Cerebellar nuclear complex (tissue), 1 donor: ENCODE measurements at regions not wholly inside any gene's neighbourhood (a gene's known extent, or its start where the extent isn't known, plus 50 kb on each side); places are given as distances from the start of the nearest gene placed in this dataset.

Source experiments
- DNase-seq, 2 experiments: peaks; one replicate each; lab custom pipeline; 2025; lab: John Stamatoyannopoulos, UW

- no peak for DNase-seq
Observed at GRCh38 chr17:73754886-73755400, 110.7 kb upstream of the SDK2 start.

GRCh38 chr17:73757420-73757819 is 113.2 kb upstream of the SDK2 start:
- DNase-seq, result no peak

GRCh38 chr17:73758245-73758644 is 114.0 kb upstream of the SDK2 start:
- DNase-seq, result no peak

DNA sequence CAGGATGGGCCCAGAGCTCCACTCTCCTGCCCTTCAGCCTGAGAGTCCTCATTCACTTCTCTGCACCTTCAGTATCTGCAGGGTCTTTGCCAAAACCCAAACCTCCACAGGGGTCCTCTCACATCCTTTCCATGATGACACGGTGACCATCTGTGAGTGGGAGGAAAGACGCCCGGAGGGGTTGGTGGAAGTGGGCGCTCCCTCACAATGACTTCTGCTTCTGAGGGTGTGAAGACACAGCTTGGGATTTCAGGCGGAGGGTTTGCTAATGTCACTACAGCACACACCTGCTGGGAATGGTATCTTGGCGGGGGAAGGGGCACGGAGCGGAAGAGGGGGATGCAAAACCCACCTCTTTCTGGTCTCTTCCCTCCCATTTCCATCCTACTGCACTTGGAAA is 115.1 kb upstream of the SDK2 start:
- DNase-seq, result no peak

DNA sequence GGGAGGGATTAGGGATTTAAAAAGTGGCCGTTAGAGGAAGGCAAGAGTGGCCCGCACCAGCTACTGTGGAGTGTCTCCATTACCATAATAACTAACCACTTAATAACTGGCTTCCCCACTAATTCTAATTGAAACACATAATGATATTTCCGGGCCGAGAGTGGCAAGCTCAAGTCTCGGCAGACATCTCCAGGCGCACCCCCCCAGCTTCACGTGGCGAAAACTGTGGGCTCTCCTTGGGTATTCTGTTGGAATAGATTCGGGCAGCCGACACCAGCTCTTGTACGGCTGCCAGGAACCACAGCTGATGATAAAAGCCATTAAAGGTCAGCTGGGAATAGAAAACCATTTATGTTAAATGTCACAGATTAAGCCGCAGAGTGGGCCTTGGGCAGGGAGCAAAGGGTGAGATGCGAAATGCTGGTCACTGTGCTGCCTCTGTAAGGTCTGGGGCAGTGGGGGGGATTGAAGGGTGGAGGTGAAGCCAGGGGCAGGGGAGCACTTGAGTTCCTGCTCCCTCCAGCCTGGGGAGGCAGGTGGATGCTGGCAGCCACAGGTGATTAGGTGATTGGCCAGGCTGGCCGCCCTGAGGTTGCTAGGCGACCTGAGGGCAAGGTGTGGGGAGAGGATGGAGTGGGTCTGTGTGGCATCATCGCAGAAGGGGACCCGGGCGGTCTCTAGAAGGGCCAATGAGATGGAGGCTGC is 115.6 kb upstream of the SDK2 start:
- no peak for DNase-seq

DNA sequence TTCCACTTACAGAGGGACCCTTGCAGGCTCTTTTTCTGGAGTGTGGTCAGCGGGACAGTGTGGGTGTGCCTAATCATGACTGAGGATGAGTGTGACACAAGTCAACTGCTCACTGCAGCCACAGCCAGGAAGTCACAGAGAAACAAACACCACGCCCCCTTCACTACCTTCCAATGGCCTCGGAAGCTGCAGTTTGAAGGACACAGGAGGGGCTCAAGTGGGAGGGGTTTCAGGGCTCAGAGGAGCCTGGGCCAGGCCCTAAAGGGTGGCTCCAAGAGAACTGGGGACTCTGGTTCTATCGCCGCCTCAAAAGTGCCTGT is 116.2 kb upstream of the SDK2 start:
- no peak for DNase-seq

DNA sequence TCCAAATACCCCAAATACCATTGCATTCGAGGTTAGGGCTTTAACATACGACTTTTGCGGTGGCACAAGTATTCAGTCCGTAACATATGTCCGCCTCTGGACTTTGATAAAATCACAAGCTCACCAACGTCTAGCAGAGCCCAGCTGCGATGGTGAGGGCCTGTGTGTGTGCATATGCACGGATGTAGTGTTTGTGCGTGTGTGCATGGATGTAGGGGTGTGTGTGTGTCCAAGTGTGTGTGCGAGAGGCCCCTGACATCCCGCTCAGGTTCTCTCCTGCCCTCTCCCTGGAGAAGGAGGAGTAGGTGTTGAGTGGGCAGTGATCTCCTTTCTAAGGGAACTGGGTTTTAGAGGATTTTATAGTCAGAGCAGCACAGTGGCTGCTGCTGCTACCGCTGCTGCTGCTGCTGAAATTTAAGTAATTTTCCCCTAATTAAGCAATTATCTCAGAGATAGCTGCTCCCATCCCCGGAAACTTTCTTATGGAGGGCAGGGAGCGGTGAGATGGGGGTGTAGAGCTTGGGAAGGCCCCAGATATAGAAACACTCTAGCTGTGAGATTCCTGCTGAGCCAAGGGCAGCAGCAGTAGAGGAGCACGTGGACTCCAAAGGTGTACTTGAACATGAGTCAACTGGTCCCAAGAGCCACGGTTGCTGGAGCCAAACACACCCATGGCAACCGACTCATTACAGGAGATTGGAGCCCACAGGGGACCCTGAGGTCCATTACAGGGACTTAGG is 121.7 kb upstream of the SDK2 start:
- DNase-seq, result no peak

DNA sequence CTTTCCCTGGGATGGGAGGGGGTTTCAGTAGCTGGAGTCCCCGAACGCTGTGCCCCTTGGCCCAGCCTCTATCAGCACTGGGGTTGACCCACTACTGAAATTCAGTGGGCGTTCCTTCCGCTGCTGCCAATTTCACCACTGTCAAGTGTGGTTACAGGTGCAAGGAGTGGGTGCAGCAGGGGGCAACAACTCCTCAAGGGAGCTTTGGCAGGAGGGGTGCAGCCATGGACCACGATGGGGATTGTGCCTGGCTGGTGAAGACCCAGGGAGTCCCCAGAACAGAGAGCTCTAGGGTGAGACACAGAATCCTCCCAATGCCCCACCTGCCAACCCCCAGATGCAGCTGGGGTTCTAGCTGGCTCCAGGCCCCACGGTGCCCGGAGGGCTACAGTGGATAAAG is 123.5 kb upstream of the SDK2 start:
- no peak for DNase-seq

DNA sequence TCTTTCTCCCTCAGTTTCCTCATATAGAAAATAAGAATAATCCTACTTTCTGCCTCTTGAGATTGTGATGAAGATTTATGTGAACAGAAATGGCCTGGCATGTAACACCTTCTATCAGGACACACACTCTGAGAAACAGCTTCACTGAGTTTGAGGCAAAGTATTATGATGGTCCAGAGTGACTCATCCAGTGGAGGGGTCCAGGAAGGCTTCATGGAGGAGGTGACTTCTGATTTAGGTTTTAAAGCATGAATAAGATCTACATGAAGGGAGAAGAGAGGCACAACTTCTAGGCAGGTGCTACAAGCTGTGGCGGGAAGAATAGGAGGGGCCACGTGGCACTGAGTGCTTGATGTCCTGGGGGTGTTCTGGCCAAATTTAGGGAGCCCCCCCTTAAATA is 124.4 kb upstream of the SDK2 start:
- DNase-seq, result no peak

- DNase-seq, result no peak
Observed at GRCh38 chr17:73769479-73769878, 125.2 kb upstream of the SDK2 start.

GRCh38 chr17:73770115-73770848 is 126.0 kb upstream of the SDK2 start:
- no peak for DNase-seq

- DNase-seq, result no peak
Observed at GRCh38 chr17:73770849-73771229, 126.6 kb upstream of the SDK2 start.

- DNase-seq, result no peak
Observed at GRCh38 chr17:73772107-73772705, 128.0 kb upstream of the SDK2 start.

- no peak for DNase-seq
Observed at GRCh38 chr17:73773702-73774101, 129.5 kb upstream of the SDK2 start.

DNA sequence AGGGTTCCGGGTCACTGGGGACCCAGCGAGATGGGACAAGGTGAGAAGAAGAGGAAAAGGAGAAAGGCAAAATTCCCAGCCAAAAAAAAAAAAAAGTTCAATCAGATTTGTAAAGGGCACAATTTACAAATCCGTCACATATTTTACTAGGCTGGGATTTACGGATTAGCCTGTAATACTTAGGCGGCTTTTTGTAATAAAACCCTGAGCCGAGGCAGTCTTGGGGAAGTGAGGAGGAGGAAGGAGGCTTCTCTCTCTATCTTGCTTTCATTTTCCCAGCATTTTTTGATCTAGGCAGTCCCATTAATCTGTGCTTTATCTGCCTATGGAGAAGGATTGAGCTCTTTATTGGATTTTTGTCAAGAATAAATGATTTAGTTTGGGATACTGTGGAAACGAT is 130.6 kb upstream of the SDK2 start:
- DNase-seq, result no peak

GRCh38 chr17:73776351-73777130 is 132.3 kb upstream of the SDK2 start:
- DNase-seq, result no peak

GRCh38 chr17:73777131-73777449 is 132.8 kb upstream of the SDK2 start:
- DNase-seq, result no peak

DNA sequence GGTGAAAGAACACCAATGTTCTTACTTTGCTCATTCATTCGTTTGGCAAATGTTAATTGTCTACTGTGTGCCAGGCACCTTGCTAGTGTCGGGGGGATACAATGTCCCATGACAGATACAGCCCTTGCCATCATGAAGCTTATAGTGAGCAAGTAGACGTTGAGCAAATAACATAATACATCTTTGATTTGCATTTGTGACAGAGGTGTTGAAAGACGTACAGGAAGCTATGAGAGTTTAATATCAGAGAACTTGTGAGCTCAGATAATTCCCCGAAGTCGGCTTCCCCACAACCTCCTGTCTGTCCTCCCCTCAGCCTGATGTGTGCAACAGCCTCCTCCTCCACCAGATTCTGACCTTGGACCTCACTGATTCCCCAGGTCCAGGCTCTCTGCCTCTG is 138.0 kb upstream of the SDK2 start:
- no peak for DNase-seq

GRCh38 chr17:73782641-73783381 is 138.6 kb upstream of the SDK2 start:
- DNase-seq, result no peak

DNA sequence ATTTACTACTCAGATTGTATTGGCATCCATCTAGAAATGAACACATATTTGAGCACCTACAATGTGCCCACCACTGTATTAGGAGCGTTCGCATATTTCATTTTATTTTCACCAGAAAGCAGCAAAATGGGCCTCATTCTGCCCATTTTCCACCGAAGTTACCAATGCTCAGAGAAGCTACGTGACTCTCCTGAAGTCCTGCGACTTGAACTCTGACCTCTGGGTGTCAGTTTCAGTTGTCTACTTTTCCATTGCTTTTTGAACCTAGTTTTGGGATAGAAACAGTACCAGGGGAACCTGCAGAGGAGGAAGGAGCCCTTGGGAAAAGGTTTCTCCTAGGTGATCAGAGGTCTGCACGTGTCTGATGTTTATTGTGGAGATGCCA is 139.1 kb upstream of the SDK2 start:
- no peak for DNase-seq

- DNase-seq, result no peak
Observed at GRCh38 chr17:73783945-73784603, 139.8 kb upstream of the SDK2 start.
